ENCODE measurements at regions not wholly inside any gene's neighbourhood (a gene's known extent, or its start where the extent isn't known, plus 50 kb on each side); places are given as distances from the start of the nearest gene placed in this dataset.

DNA sequence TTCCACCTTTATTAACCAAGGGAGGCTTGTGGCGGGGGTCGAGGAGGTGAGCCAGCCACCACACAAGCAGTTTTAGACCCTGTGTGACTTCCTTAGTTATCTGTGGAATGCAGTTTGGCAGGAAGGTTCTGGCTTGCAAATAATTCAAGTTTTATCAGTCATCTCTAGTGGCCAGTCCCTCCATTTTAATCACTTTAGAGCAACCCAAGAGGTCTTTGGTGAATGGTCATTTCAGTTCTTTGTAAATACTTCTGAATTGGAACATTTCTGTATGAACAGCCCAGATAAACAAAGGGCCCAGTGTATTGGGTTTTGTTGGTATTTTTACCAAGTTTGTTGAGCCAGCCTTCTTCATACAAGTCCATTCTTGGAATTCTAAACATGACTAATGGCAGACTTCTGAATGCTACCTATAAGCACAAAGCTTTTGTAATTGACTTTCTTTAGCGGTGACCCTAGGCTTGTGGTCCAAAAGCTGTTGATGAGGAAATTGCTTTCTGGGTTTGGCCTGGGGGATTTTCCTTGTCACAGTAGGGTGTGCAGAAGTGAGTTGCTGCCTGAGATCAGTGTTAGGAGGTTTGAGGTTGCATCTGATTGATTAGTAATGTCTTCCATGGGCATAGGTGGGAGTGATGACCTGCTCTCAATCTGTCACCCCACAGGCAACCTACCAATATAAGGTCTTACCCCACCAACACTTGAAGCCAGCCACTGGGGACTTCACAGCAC is 193.3 kb upstream of the TOPAZ1 start:
- DNase-seq (no peak), ATAC-seq (no peak)
- H3K27me3 ChIP-seq: no peaks in the 10 kb centered on the region
- no peak for TF ChIP-seq POLR2A (IDR thresholded peaks at IDR 0.05)
- TF ChIP-seq, protein P1, sequence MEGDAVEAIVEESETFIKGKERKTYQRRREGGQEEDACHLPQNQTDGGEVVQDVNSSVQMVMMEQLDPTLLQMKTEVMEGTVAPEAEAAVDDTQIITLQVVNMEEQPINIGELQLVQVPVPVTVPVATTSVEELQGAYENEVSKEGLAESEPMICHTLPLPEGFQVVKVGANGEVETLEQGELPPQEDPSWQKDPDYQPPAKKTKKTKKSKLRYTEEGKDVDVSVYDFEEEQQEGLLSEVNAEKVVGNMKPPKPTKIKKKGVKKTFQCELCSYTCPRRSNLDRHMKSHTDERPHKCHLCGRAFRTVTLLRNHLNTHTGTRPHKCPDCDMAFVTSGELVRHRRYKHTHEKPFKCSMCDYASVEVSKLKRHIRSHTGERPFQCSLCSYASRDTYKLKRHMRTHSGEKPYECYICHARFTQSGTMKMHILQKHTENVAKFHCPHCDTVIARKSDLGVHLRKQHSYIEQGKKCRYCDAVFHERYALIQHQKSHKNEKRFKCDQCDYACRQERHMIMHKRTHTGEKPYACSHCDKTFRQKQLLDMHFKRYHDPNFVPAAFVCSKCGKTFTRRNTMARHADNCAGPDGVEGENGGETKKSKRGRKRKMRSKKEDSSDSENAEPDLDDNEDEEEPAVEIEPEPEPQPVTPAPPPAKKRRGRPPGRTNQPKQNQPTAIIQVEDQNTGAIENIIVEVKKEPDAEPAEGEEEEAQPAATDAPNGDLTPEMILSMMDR (IDR thresholded peaks at IDR 0.05 in 4 of 5, conservative IDR thresholded peaks at IDR 0.05 in 1 of 5): no peak
- H3K36me3 ChIP-seq: no peaks in the 10 kb centered on the region
- in situ Hi-C loops (cut with MboI; ENCODE audit: low sequenced_read_pairs in 4 of 4) (no loop called here), intact Hi-C loops (cut with DNase I; ENCODE audit: low total_unique reads) (no loop called here)
- H3K4me1 ChIP-seq: no peaks in the 10 kb centered on the region
- no peak overlapping the region for H3K4me3 ChIP-seq
- no peaks in the 10 kb centered on the region for H3K9me3 ChIP-seq
- H3K27ac ChIP-seq: no peak overlapping the region

DNA sequence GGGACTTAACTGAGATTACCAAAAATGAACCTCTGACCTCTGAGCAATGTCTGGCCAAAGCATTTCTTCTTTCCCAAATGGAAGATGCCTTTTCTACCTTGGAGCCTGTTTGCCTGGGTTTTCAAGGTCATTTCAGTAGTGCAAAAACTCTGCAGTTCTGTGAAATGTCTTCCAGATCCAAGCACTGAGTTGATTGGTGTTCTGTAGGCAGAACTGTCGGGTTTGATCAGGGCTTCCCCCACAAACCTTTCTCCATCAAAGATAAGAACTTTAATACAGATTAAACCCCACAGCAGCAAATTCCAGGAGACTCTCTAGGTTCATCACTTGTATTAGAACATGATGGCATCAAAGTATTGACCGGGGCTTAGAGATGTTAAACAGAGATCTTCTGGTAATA is 192.7 kb upstream of the TOPAZ1 start:
- H3K27me3 ChIP-seq: no peaks in the 10 kb centered on the region
- DNase-seq (no peak), ATAC-seq (no peak)
- intact Hi-C loops (cut with DNase I; ENCODE audit: low total_unique reads): loop anchor here (1.0 kb wide), 1 partner anchor 13 kb away; no protein-coding TSS in a partner anchor
- H3K36me3 ChIP-seq: no peaks in the 10 kb centered on the region
- H3K27ac ChIP-seq: no peak overlapping the region
- no peaks in the 10 kb centered on the region for H3K4me1 ChIP-seq
- in situ Hi-C loops (cut with MboI; ENCODE audit: low sequenced_read_pairs in 4 of 4): no loop called here
- no peaks in the 10 kb centered on the region for H3K9me3 ChIP-seq
- TF ChIP-seq, protein P1 (IDR thresholded peaks at IDR 0.05 in 4 of 5, conservative IDR thresholded peaks at IDR 0.05 in 1 of 5): no peak
- TF ChIP-seq POLR2A (IDR thresholded peaks at IDR 0.05): no peak
- H3K4me3 ChIP-seq: no peak overlapping the region

DNA sequence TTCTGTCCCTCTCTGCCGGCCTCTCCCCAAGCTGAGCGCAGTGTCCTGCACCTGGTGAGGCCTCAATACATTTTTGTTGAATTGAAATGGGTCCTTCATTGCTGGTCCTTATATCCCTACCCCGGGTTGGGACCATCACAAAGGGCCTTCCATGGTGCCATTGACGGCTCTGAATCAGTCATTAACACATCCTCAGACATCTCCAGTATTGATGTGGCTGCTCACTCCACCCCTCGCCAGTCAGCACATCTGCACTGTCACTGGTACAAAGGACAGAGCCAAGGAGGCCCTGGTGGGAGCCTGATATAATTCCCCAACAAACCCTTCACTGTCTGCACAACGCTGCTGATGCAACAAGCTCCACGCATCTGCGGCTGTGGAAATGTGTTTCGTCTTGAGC is 191.6 kb upstream of the TOPAZ1 start:
- TF ChIP-seq, protein P1 (IDR thresholded peaks at IDR 0.05 in 4 of 5, conservative IDR thresholded peaks at IDR 0.05 in 1 of 5): no peak
- TF ChIP-seq POLR2A (IDR thresholded peaks at IDR 0.05): no peak
- H3K36me3 ChIP-seq: no peaks in the 10 kb centered on the region
- H3K27me3 ChIP-seq: no peaks in the 10 kb centered on the region
- in situ Hi-C loops (cut with MboI; ENCODE audit: low sequenced_read_pairs in 4 of 4): no loop called here
- DNase-seq: no peak
- no peaks in the 10 kb centered on the region for H3K9me3 ChIP-seq
- no peaks in the 10 kb centered on the region for H3K4me1 ChIP-seq
- intact Hi-C loops (cut with DNase I; ENCODE audit: low total_unique reads): no loop called here
- H3K4me3 ChIP-seq: no peak overlapping the region
- H3K27ac ChIP-seq: no peak overlapping the region
- ATAC-seq: no peak

DNA sequence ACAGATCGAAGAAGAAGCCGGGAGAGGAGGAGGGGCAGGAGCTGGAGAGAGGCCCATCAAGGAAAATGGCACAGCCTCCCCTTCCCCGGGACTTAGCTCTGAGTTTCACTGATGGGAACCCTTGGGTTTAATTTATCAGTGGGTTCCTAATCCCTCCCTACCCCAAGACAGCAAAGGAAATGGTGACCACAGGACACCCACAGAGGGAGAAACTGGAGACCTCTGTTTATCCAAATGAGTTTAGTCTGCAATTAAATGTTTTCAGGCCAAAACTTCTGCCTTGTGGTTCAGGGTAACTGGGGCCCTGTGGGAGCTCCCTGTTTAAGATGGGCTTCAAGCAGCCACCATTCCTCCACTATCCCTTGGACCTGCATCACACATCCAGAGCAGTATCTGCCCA is 190.8 kb upstream of the TOPAZ1 start:
- TF ChIP-seq, protein P1 (IDR thresholded peaks at IDR 0.05 in 4 of 5, conservative IDR thresholded peaks at IDR 0.05 in 1 of 5): no peak
- no peak for TF ChIP-seq POLR2A (IDR thresholded peaks at IDR 0.05)
- Histone ChIP-seq H3K4me1 (no peaks in the 10 kb centered on the region), H3K9me3 (no peaks in the 10 kb centered on the region), H3K4me3 (no peak overlapping the region), H3K27ac (no peak overlapping the region), H3K27me3 (no peaks in the 10 kb centered on the region), H3K36me3 (no peaks in the 10 kb centered on the region)
- intact Hi-C loops (cut with DNase I; ENCODE audit: low total_unique reads): no loop called here
- in situ Hi-C loops (cut with MboI; ENCODE audit: low sequenced_read_pairs in 4 of 4): no loop called here
- no peak for DNase-seq
- no peak for ATAC-seq

DNA sequence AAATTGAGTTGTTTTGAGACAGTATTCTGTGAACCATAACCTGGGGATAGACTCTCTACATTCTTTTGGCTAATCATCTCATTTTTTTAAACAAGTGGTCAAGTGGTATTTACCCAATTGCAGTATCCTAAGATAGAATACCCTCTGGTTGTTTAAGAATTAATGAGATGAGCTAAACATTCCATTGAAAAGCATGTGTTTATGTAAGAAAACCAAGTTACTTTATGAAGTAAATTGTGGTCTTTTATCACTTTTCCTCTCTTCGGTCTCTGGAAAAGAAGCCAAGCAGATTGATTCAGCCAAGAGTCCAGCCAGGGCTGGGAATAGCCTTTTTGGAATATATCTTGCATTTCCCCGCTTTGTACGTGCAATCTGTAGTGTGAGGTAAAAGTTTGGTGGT is 185.7 kb upstream of the TOPAZ1 start:
- no peak overlapping the region for H3K27ac ChIP-seq
- ATAC-seq (no peak), DNase-seq (no peak)
- H3K4me1 ChIP-seq: no peaks in the 10 kb centered on the region
- H3K36me3 ChIP-seq: no peaks in the 10 kb centered on the region
- TF ChIP-seq, protein P1 (IDR thresholded peaks at IDR 0.05 in 4 of 5, conservative IDR thresholded peaks at IDR 0.05 in 1 of 5): no peak
- no peak for TF ChIP-seq POLR2A (IDR thresholded peaks at IDR 0.05)
- no peak overlapping the region for H3K4me3 ChIP-seq
- no peaks in the 10 kb centered on the region for H3K9me3 ChIP-seq
- intact Hi-C loops (cut with DNase I; ENCODE audit: low total_unique reads) (no loop called here), in situ Hi-C loops (cut with MboI; ENCODE audit: low sequenced_read_pairs in 4 of 4) (no loop called here)
- H3K27me3 ChIP-seq: peaks cover 0 to 16% (median 0%) of the 10 kb centered on the region in 3 donors

All from gastrocnemius medialis (tissue), 4 donors.